HL-60 (cell line): ENCODE measurements at regions not wholly inside any gene's neighbourhood (a gene's known extent, or its start where the extent isn't known, plus 50 kb on each side); places are given as distances from the start of the nearest gene placed in this dataset.

Source experiments
- DNase-seq, 2 experiments: peaks; one replicate each; pipeline ENCODE4 v3.0.0-alpha.2; 2010 to 2020; ENCODE audit warnings: low read depth in 1 of 2, low spot score in 1 of 2
- H3K27ac ChIP-seq: fragments of 250-450 bp; sonication (Bioruptor Pico); replicated peaks from 2 replicates; pipeline ENCODE4 v1.5.1; 2020; ENCODE audit warnings: mild to moderate bottlenecking, moderate library complexity
- H3K27me3 ChIP-seq: fragments of 250-450 bp; sonication (Bioruptor Pico); 2 replicates; pipeline ENCODE4 v1.5.1; 2021; ENCODE audit warnings: mild to moderate bottlenecking, moderate library complexity; ENCODE audit not compliant: insufficient read depth, poor library complexity, severe bottlenecking
- H3K4me3 ChIP-seq: replicated peaks from 2 replicates; pipeline ENCODE4 v1.5.1; 2011; ENCODE audit warnings: mild to moderate bottlenecking, control low read depth, low read length; ENCODE audit not compliant: insufficient read depth
- GABPA ChIP-seq: IDR thresholded peaks from 2 replicates; pipeline ENCODE4 v1.6.1; 2012; ENCODE audit warnings: low read depth
- POLR2AphosphoS5 ChIP-seq: IDR thresholded peaks from 2 replicates; pipeline ENCODE4 v1.6.1; 2012; ENCODE audit warnings: low read depth
- SPI1 ChIP-seq: IDR thresholded peaks from 2 replicates; pipeline ENCODE4 v1.6.1; 2012; ENCODE audit warnings: low read depth, mild to moderate bottlenecking, borderline replicate concordance
- TF ChIP-seq, protein P1 (sequence below): IDR thresholded peaks from 2 replicates; pipeline ENCODE4 v1.6.1; 2012; ENCODE audit warnings: low read depth; ENCODE audit not compliant: insufficient replicate concordance
- TF ChIP-seq, protein P2 (sequence below): IDR thresholded peaks from one replicate; pipeline ENCODE4 v1.5.1; 2011; ENCODE audit warnings: low read length, control low read depth, inconsistent platforms; ENCODE audit not compliant: insufficient read depth

DNA sequence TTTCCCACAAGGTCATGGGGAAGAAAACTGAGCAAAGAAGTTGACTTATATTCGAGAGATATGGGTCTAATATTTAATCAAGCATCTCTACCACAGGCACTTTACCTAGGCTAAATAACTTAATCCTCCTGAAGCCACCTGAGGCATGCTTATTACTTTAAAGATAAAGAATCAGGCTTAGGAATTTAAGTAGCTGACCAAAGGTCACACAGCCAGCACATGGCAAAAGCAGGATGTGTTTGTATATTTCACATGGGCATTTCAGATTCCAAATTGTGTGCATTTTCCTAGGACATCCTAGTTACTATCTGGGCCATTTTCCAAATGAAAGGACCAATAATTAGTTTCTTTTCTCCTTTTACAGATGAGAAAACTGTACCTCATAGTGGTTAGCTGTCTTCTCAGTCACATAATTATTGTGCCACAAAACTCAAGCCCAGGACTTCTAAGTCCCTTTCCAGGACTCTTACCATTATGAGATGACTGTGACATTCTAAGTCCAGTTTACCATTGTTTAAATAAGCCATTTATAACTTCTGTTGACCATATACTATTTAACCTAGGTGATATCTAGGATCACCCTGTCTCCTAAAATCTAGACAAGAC, 112.1 kb upstream of the ZC3H12C start:
- no peak for DNase-seq
- Histone ChIP-seq H3K27ac (no peak overlapping the region), H3K4me3 (no peak overlapping the region), H3K27me3 (no peaks in the 10 kb centered on the region)
- TF ChIP-seq SPI1 (no peak), POLR2AphosphoS5 (no peak), GABPA (no peak)
- TF ChIP-seq, protein P1, sequence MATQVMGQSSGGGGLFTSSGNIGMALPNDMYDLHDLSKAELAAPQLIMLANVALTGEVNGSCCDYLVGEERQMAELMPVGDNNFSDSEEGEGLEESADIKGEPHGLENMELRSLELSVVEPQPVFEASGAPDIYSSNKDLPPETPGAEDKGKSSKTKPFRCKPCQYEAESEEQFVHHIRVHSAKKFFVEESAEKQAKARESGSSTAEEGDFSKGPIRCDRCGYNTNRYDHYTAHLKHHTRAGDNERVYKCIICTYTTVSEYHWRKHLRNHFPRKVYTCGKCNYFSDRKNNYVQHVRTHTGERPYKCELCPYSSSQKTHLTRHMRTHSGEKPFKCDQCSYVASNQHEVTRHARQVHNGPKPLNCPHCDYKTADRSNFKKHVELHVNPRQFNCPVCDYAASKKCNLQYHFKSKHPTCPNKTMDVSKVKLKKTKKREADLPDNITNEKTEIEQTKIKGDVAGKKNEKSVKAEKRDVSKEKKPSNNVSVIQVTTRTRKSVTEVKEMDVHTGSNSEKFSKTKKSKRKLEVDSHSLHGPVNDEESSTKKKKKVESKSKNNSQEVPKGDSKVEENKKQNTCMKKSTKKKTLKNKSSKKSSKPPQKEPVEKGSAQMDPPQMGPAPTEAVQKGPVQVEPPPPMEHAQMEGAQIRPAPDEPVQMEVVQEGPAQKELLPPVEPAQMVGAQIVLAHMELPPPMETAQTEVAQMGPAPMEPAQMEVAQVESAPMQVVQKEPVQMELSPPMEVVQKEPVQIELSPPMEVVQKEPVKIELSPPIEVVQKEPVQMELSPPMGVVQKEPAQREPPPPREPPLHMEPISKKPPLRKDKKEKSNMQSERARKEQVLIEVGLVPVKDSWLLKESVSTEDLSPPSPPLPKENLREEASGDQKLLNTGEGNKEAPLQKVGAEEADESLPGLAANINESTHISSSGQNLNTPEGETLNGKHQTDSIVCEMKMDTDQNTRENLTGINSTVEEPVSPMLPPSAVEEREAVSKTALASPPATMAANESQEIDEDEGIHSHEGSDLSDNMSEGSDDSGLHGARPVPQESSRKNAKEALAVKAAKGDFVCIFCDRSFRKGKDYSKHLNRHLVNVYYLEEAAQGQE: no peak
- TF ChIP-seq, protein P2, sequence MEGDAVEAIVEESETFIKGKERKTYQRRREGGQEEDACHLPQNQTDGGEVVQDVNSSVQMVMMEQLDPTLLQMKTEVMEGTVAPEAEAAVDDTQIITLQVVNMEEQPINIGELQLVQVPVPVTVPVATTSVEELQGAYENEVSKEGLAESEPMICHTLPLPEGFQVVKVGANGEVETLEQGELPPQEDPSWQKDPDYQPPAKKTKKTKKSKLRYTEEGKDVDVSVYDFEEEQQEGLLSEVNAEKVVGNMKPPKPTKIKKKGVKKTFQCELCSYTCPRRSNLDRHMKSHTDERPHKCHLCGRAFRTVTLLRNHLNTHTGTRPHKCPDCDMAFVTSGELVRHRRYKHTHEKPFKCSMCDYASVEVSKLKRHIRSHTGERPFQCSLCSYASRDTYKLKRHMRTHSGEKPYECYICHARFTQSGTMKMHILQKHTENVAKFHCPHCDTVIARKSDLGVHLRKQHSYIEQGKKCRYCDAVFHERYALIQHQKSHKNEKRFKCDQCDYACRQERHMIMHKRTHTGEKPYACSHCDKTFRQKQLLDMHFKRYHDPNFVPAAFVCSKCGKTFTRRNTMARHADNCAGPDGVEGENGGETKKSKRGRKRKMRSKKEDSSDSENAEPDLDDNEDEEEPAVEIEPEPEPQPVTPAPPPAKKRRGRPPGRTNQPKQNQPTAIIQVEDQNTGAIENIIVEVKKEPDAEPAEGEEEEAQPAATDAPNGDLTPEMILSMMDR: no peak

DNA sequence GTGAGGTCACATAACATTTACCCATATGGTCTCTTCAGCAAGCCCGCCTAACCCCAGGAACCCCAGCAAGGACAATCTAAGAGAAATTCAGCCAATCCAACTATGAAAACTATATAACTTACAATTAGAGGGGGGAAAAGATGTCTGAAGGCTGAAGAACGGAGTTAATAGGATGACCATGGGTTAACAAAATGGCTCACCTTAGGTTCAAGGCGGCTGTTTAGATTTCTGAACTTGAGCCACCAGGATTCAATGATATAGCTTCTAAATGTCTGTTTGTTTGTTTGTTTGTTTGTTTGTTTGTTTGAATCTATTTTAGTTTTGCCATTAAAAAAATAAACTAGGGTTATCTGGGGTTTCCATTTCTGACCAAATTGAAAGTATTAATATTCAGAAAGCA, 109.8 kb upstream of the ZC3H12C start:
- Histone ChIP-seq H3K27ac (no peak overlapping the region), H3K27me3 (no peaks in the 10 kb centered on the region), H3K4me3 (no peak overlapping the region)
- TF ChIP-seq GABPA (no peak), POLR2AphosphoS5 (no peak), SPI1 (no peak)
- TF ChIP-seq, protein P2: no peak
- TF ChIP-seq, protein P1: no peak
- DNase-seq: no peak

DNA sequence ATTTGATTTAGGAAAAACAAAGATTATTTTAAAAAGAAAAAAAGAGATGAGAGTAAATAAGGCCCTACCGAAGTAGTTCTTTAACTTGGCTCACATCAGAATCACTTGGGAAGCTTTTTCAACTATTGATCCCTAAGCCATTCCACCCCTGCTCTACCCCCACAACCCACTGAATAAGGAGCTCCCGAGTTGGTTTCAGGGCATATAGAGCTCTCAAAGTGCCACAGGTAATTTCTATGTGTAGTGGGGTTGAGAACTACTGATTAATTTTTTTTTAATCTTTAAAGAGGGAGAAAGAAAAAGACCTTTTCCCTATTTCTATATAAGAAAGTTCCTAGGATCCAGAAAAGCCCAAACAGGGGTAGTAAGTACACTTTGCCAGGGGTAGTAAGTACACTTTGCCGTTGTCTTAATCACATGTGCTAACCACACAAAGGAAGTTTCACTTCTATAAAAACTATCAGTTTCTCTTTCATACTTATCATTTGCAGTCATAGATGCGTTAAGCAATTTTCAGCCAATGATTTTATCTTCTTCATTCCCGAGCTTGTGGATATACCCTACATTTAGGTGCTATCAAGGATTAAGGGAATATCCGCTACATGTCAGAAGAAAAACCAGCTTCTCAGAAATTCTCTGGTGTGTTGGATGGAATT, 108.4 kb upstream of the ZC3H12C start:
- TF ChIP-seq POLR2AphosphoS5 (no peak), SPI1 (no peak), GABPA (no peak)
- TF ChIP-seq, protein P1: no peak
- TF ChIP-seq, protein P2: no peak
- DNase-seq: peak in 1 of 2 experiments; percentile 22
- peak overlapping the region; percentile 33; the same call in 1 of the 2 replicates for H3K27ac ChIP-seq
- H3K4me3 ChIP-seq: no peak overlapping the region
- H3K27me3 ChIP-seq: no peaks in the 10 kb centered on the region
